ENCODE measurements at regions not wholly inside any gene's neighbourhood (a gene's known extent, or its start where the extent isn't known, plus 50 kb on each side); places are given as distances from the start of the nearest gene placed in this dataset.
"Not testable (repeated sequence)": the region's sequence is repeated elsewhere in the genome, so short reads cannot be mapped to it uniquely, and the experiment has no call there.

- DNase-seq (ENCODE audit: low read depth), result no peak
- TF ChIP-seq CTCF (conservative IDR thresholded peaks at IDR 0.05; ENCODE audit: low read length), result no peak
Observed at GRCh38 chr1:227508431-227508830, 54.9 kb upstream of the ZNF678 start.

GRCh38 chr1:227506490-227507393, 56.6 kb upstream of the ZNF678 start:
- H3K4me3 ChIP-seq (ENCODE audit: low read length); DNase-seq (ENCODE audit: low read depth): not testable (repeated sequence)

More at GRCh38 chr1:227508431-227508830, 54.9 kb upstream of the ZNF678 start:
- H3K4me3 ChIP-seq (ENCODE audit: low read length), result no peak overlapping the region

GRCh38 chr1:227496045-227496444, 67.3 kb upstream of the ZNF678 start:
- not testable (repeated sequence) for DNase-seq (ENCODE audit: low read depth); H3K4me3 ChIP-seq (ENCODE audit: low read length)

GRCh38 chr1:227493863-227494551, 69.3 kb upstream of the ZNF678 start:
- not testable (repeated sequence) for DNase-seq (ENCODE audit: low read depth); H3K4me3 ChIP-seq (ENCODE audit: low read length)

- H3K4me3 ChIP-seq (ENCODE audit: low read length), result no peak overlapping the region
- DNase-seq (ENCODE audit: low read depth), result no peak
- TF ChIP-seq CTCF (conservative IDR thresholded peaks at IDR 0.05; ENCODE audit: low read length), result no peak
Observed at GRCh38 chr1:227490478-227490877, 72.9 kb upstream of the ZNF678 start.

- no peak for TF ChIP-seq CTCF (conservative IDR thresholded peaks at IDR 0.05; ENCODE audit: low read length)
- no peak overlapping the region for H3K4me3 ChIP-seq (ENCODE audit: low read length)
- no peak for DNase-seq (ENCODE audit: low read depth)
Observed at GRCh38 chr1:227490001-227490400, 73.4 kb upstream of the ZNF678 start.

- no peak for DNase-seq (ENCODE audit: low read depth)
- H3K4me3 ChIP-seq (ENCODE audit: low read length), result no peak overlapping the region
- no peak for TF ChIP-seq CTCF (conservative IDR thresholded peaks at IDR 0.05; ENCODE audit: low read length)
Observed at GRCh38 chr1:227489572-227489971, 73.8 kb upstream of the ZNF678 start.

- no peak for DNase-seq (ENCODE audit: low read depth)
- TF ChIP-seq CTCF (conservative IDR thresholded peaks at IDR 0.05; ENCODE audit: low read length), result no peak
- no peak overlapping the region for H3K4me3 ChIP-seq (ENCODE audit: low read length)
Observed at GRCh38 chr1:227487606-227488005, 75.8 kb upstream of the ZNF678 start.

Measured in AG10803 (cell line).